Ovary (tissue), 3 donors: ENCODE measurements at regions not wholly inside any gene's neighbourhood (a gene's known extent, or its start where the extent isn't known, plus 50 kb on each side); places are given as distances from the start of the nearest gene placed in this dataset.

Experiments used
- CTCF ChIP-seq, 3 donors: fragments of 450-650 bp in 2 of 3; fragments of 200-600 bp in 1 of 3; IDR thresholded peaks; one replicate each; pipeline versions ENCODE4 v1.5.1 to v1.8.0; 2016 to 2022; ENCODE audit warnings: antibody characterized with exemption in 3 of 3, mild to moderate bottlenecking in 1 of 3
- EP300 ChIP-seq: sonication (generic); formaldehyde crosslinking; IDR thresholded peaks from one replicate; pipeline ENCODE4 v1.6.1; 2017; ENCODE audit warnings: antibody characterized with exemption
- POLR2A ChIP-seq: fragments of 450-650 bp; IDR thresholded peaks from one replicate; pipeline ENCODE4 v1.6.1; 2017; ENCODE audit warnings: antibody characterized with exemption, mild to moderate bottlenecking, moderate library complexity
- donor health status: DM: no; HTN: no; CAD: no.

GRCh38 chr7:109842386-109842785, 1248.5 kb upstream of the LRRN3 start:
- TF ChIP-seq CTCF (IDR thresholded peaks at IDR 0.05) (no peak), POLR2A (no peak), EP300 (no peak)
